HCT116 (cell line): ENCODE measurements at regions not wholly inside any gene's neighbourhood (a gene's known extent, or its start where the extent isn't known, plus 50 kb on each side); places are given as distances from the start of the nearest gene placed in this dataset.

Experiments used
- ATAC-seq: fragments of 200-7000 bp; cut with Tn5 transposase; 2 replicates; pipeline ENCODE4 v1.9.1; 2020; ENCODE audit warnings: mild to moderate bottlenecking, moderate library complexity
- BruUV-seq: library from RNA; stranded (reverse); fragments of 400-500 nt; replicated peaks from 2 replicates; lab custom pipeline; 2021; lab: Mats Ljungman, UMichigan
- CTCF ChIA-PET: fragments of 300-600 bp; sonication (Branson Sonifier 250); formaldehyde crosslinking; loops from one replicate; lab custom pipeline; 2021; ENCODE audit warnings: antibody characterized with exemption; lab: Charles Lee
- POLR2A ChIA-PET: fragments of 300-600, 350-600 bp; sonication (Branson Sonifier 250); formaldehyde crosslinking; loops from one replicate; lab custom pipeline; 2021; ENCODE audit warnings: antibody characterized with exemption; lab: Charles Lee
- RAD21 ChIA-PET, 2 experiments: fragments of 300-600 bp; sonication (Branson Sonifier 250); formaldehyde crosslinking; loops; one replicate each; lab custom pipeline; 2023; ENCODE audit warnings: low total read pairs in 2 of 2; ENCODE audit not compliant: uncharacterized antibody in 2 of 2, unreplicated experiment in 2 of 2, low non-redundant PET in 1 of 2; lab: Charles Lee
- DNase-seq: peaks from one replicate; pipeline ENCODE4 v3.0.0-alpha.2; 2010; ENCODE audit warnings: low read depth, low spot score
- H2AFZ ChIP-seq: fragments of 200-600 bp; shearing (Covaris generic), sonication (generic); 2 replicates; pipeline ENCODE4 v1.6.1; 2017; ENCODE audit warnings: low read depth, mixed run types, mixed read lengths, antibody characterized with exemption, low read length; ENCODE audit not compliant: poor library complexity, severe bottlenecking
- H3K27ac ChIP-seq: 2 replicates; pipeline ENCODE4 v1.5.1; 2012; ENCODE audit warnings: low read depth, low read length
- H3K27me3 ChIP-seq: fragments of 200-600 bp; sonication (generic); 2 replicates; pipeline ENCODE4 v1.6.1; 2016; ENCODE audit warnings: mixed run types, low read length, mixed read lengths; ENCODE audit not compliant: insufficient read depth
- H3K36me3 ChIP-seq, 2 experiments: fragments of 200-500 bp in 1 of 2; fragments of 200-600 bp in 1 of 2; sonication (Bioruptor generic) in 1 of 2; sonication (generic) in 1 of 2; 2 replicates each; pipeline versions ENCODE4 v1.5.1 to v1.6.1; 2014 to 2016; ENCODE audit warnings: low read length in 2 of 2, inconsistent platforms in 1 of 2, mixed read lengths in 1 of 2, mixed run types in 1 of 2; ENCODE audit not compliant: insufficient read depth in 2 of 2, control insufficient read depth in 1 of 2
- H3K4me1 ChIP-seq, 2 experiments: fragments of 200-600 bp in 1 of 2; sonication (generic) in 1 of 2; 2 replicates each; pipeline versions ENCODE4 v1.5.1 to v1.6.1; 2012 to 2017; ENCODE audit warnings: low read length in 2 of 2, inconsistent platforms in 1 of 2, mild to moderate bottlenecking in 1 of 2, mixed read lengths in 1 of 2, mixed run types in 1 of 2, moderate library complexity in 1 of 2; ENCODE audit not compliant: insufficient read depth in 2 of 2, control insufficient read depth in 1 of 2
- H3K4me2 ChIP-seq: fragments of 200-600 bp; sonication (generic); 2 replicates; pipeline ENCODE4 v1.6.1; 2017; ENCODE audit warnings: mixed run types, low read length, mixed read lengths
- H3K4me3 ChIP-seq, 2 experiments: fragments of 200-600 bp in 1 of 2; sonication (generic) in 1 of 2; replicated peaks in 1 of 2; 2 replicates each; pipeline ENCODE4 v1.5.1; 2011 to 2016; ENCODE audit warnings: low read length in 2 of 2, control low read depth in 1 of 2, low read depth in 1 of 2, mild to moderate bottlenecking in 1 of 2, mixed read lengths in 1 of 2, mixed run types in 1 of 2
- H3K79me2 ChIP-seq: fragments of 200-600 bp; sonication (generic); 2 replicates; pipeline ENCODE4 v1.6.1; 2017; ENCODE audit warnings: mild to moderate bottlenecking, mixed run types, low read length, moderate library complexity, mixed read lengths; ENCODE audit not compliant: insufficient read depth
- H3K9ac ChIP-seq: fragments of 200-600 bp; sonication (generic); 2 replicates; pipeline ENCODE4 v1.6.1; 2016; ENCODE audit warnings: low read length, mixed read lengths
- H3K9me2 ChIP-seq: fragments of 200-600 bp; sonication (generic), shearing (Covaris generic); 2 replicates; pipeline ENCODE4 v1.6.1; 2017; ENCODE audit warnings: mixed run types, mild to moderate bottlenecking, moderate library complexity; ENCODE audit not compliant: insufficient read depth
- H3K9me3 ChIP-seq, 2 experiments: fragments of 200-500 bp in 1 of 2; fragments of 200-600 bp in 1 of 2; sonication (Bioruptor generic) in 1 of 2; sonication (generic) in 1 of 2; 2 replicates each; pipeline ENCODE4 v1.6.1; 2014 to 2017; ENCODE audit warnings: low read length in 2 of 2, mixed read lengths in 2 of 2, inconsistent platforms in 1 of 2, low read depth in 1 of 2, mild to moderate bottlenecking in 1 of 2, mixed run types in 1 of 2, moderate library complexity in 1 of 2; ENCODE audit not compliant: control insufficient read depth in 1 of 2, insufficient read depth in 1 of 2
- H4K20me1 ChIP-seq: fragments of 200-600 bp; sonication (generic), shearing (Covaris generic); 2 replicates; pipeline ENCODE4 v1.6.1; 2017; ENCODE audit warnings: mixed run types, mild to moderate bottlenecking, moderate library complexity; ENCODE audit not compliant: insufficient read depth
- CBX3 ChIP-seq: IDR thresholded peaks from 2 replicates; pipeline ENCODE4 v1.6.1; 2012; ENCODE audit warnings: low read depth
- CEBPB ChIP-seq: IDR thresholded peaks from 2 replicates; pipeline ENCODE4 v1.6.1; 2012; ENCODE audit warnings: low read depth
- EGR1 ChIP-seq: IDR thresholded peaks from 2 replicates; pipeline ENCODE4 v1.6.1; 2012; ENCODE audit warnings: low read depth
- ELF1 ChIP-seq: IDR thresholded peaks from 2 replicates; pipeline ENCODE4 v1.6.1; 2012; ENCODE audit warnings: low read depth, borderline replicate concordance
- EZH2 ChIP-seq: fragments of 200-600 bp; sonication (generic); IDR thresholded peaks from 2 replicates; pipeline ENCODE4 v1.6.1; 2017; ENCODE audit warnings: antibody characterized with exemption, mixed run types
- FOSL1 ChIP-seq: IDR thresholded peaks from 2 replicates; pipeline ENCODE4 v1.6.1; 2012; ENCODE audit warnings: low read depth
- JUND ChIP-seq: IDR thresholded peaks from 2 replicates; pipeline ENCODE4 v1.6.1; 2012
- POLR2A ChIP-seq: IDR thresholded peaks from 2 replicates; pipeline ENCODE4 v1.7.0; 2011; ENCODE audit warnings: borderline replicate concordance; ENCODE audit not compliant: insufficient read depth, insufficient read length; ENCODE audit errors: extremely low read depth
- POLR2AphosphoS5 ChIP-seq: IDR thresholded peaks from 2 replicates; pipeline ENCODE4 v1.6.1; 2011; ENCODE audit warnings: mild to moderate bottlenecking, low read depth, low read length, moderate library complexity
- RAD21 ChIP-seq: IDR thresholded peaks from 2 replicates; pipeline ENCODE4 v1.6.1; 2012; ENCODE audit warnings: low read depth, mild to moderate bottlenecking
- REST ChIP-seq: IDR thresholded peaks from 2 replicates; pipeline ENCODE4 v1.6.1; 2012; ENCODE audit warnings: low read depth
- SIN3A ChIP-seq: IDR thresholded peaks from 2 replicates; pipeline ENCODE4 v1.6.1; 2012; ENCODE audit warnings: low read depth
- SRF ChIP-seq: IDR thresholded peaks from 2 replicates; pipeline ENCODE4 v1.6.1; 2012; ENCODE audit warnings: low read depth
- TCF7L2 ChIP-seq: IDR thresholded peaks from 2 replicates; pipeline ENCODE4 v1.7.0; 2011; ENCODE audit warnings: borderline replicate concordance, inconsistent platforms; ENCODE audit not compliant: insufficient read depth, insufficient read length; ENCODE audit errors: extremely low read depth
- YY1 ChIP-seq: IDR thresholded peaks from 2 replicates; pipeline ENCODE4 v1.6.1; 2011; ENCODE audit warnings: low read length, low read depth, moderate library complexity, mild to moderate bottlenecking; ENCODE audit not compliant: insufficient replicate concordance; ENCODE audit errors: extremely low read depth
- ZFX ChIP-seq: fragments of 450-650 bp; IDR thresholded peaks from 2 replicates; pipeline ENCODE4 v1.6.1; 2017
- intact Hi-C: fragments of 100-400 bp; cut with micrococcal nuclease; formaldehyde crosslinking; loops from 2 replicates; pipeline ENCODE4 v1.10.0; 2022

DNA sequence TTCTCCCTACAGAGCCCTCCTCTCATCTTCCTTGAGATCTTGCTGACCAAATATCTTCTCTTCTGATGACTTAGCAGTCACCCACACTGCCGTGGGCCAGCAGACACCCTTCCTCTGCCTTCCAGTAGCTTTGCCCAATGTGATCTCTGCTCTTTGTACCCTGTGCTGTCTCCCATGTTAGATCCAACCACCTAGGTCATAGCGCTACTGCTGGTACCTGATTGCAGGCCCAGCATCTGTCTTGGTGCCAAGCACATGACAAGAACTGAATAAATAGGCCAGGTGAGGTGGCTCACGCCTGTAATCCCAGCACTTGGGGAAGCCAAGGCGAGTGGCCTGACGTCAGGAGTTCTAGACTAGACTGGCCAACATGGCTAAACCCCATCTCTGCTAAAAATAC is 149.7 kb downstream of the TM9SF2 start:
- RAD21 ChIA-PET, result no interaction called here
- CTCF ChIA-PET, result no interaction called here
- no peak overlapping the region for H3K9ac ChIP-seq
- no peaks in the 10 kb centered on the region for H4K20me1 ChIP-seq
- POLR2A ChIA-PET, result no interaction called here
- peaks cover 8 to 17% of the 10 kb centered on the region in 2 experiments for H3K4me1 ChIP-seq
- H3K36me3 ChIP-seq, result no peaks in the 10 kb centered on the region
- H3K9me2 ChIP-seq, result no peaks in the 10 kb centered on the region
- no peak overlapping the region for H3K4me2 ChIP-seq
- intact Hi-C loops, result no loop called here
- no peak for TF ChIP-seq CBX3
- no peak for TF ChIP-seq SRF
- TF ChIP-seq REST, result no peak
- no peak for TF ChIP-seq YY1
- TF ChIP-seq POLR2A, result no peak
- TF ChIP-seq ZFX, result no peak
- TF ChIP-seq JUND, result no peak
- H3K27ac ChIP-seq, result no peak overlapping the region
- H3K27me3 ChIP-seq, result no peaks in the 10 kb centered on the region
- H3K4me3 ChIP-seq, result no peak overlapping the region
- no peaks in the 10 kb centered on the region for H3K79me2 ChIP-seq
- DNase-seq, result no peak
- no peaks in the 10 kb centered on the region for H3K9me3 ChIP-seq
- no TSS peak for BruUV-seq
- ATAC-seq, result no peak
- H2AFZ ChIP-seq, result no peak overlapping the region

- no peak for TF ChIP-seq CEBPB
- TF ChIP-seq EGR1, result no peak
- no peak for TF ChIP-seq ELF1
- TF ChIP-seq RAD21, result no peak
- no peak for TF ChIP-seq SIN3A
- TF ChIP-seq YY1, result no peak
- TF ChIP-seq EZH2, result no peak
- no peak for TF ChIP-seq SRF
- no peak for TF ChIP-seq CBX3
- no peak for TF ChIP-seq TCF7L2
- TF ChIP-seq FOSL1, result no peak
- TF ChIP-seq JUND, result no peak
- no peak for TF ChIP-seq POLR2AphosphoS5
- H3K4me3 ChIP-seq, result no peak overlapping the region
- no peak overlapping the region for H3K9ac ChIP-seq
- no TSS peak for BruUV-seq
- ATAC-seq (no peak), DNase-seq (no peak)
- H3K4me1 ChIP-seq, result peaks cover 3 to 11% of the 10 kb centered on the region in 2 experiments
- no peak overlapping the region for H3K27ac ChIP-seq
- no peak overlapping the region for H2AFZ ChIP-seq
- no peaks in the 10 kb centered on the region for H3K27me3 ChIP-seq
- H3K4me2 ChIP-seq, result no peak overlapping the region
- H3K9me3 ChIP-seq, result no peaks in the 10 kb centered on the region
- POLR2A ChIA-PET, result no interaction called here
- no peaks in the 10 kb centered on the region for H3K36me3 ChIP-seq
- CTCF ChIA-PET, result no interaction called here
- no peaks in the 10 kb centered on the region for H3K79me2 ChIP-seq
- no peaks in the 10 kb centered on the region for H4K20me1 ChIP-seq
- intact Hi-C loops, result no loop called here
- RAD21 ChIA-PET, result no interaction called here
- H3K9me2 ChIP-seq, result no peaks in the 10 kb centered on the region
These were observed 149.1 kb downstream of the TM9SF2 start for GRCh38 chr13:99650410-99650809.
